Astrocyte (in vitro differentiated cells and primary cell): ENCODE measurements at regions not wholly inside any gene's neighbourhood (a gene's known extent, or its start where the extent isn't known, plus 50 kb on each side); places are given as distances from the start of the nearest gene placed in this dataset.

Experiments
- CTCF ChIP-seq: IDR thresholded peaks from 2 replicates; pipeline ENCODE4 v1.5.1; 2011; ENCODE audit warnings: low read depth, mild to moderate bottlenecking, inconsistent platforms, low read length, moderate library complexity; ENCODE audit not compliant: insufficient read depth
- EZH2 ChIP-seq: IDR thresholded peaks from 2 replicates; pipeline ENCODE4 v1.6.1; 2012; ENCODE audit warnings: mild to moderate bottlenecking, low read length, inconsistent platforms; ENCODE audit not compliant: insufficient read depth

GRCh38 chr13:61142506-61142905, 273.1 kb downstream of the PCDH20 start:
- no peak for TF ChIP-seq EZH2
- no peak for TF ChIP-seq CTCF
